Loucy (cell line): ENCODE measurements at regions not wholly inside any gene's neighbourhood (a gene's known extent, or its start where the extent isn't known, plus 50 kb on each side); places are given as distances from the start of the nearest gene placed in this dataset.

Experiments used
- EZH2phosphoT487 ChIP-seq: fragments of 200-600 bp; IDR thresholded peaks from 2 replicates; pipeline ENCODE4 v1.6.1; 2018; ENCODE audit warnings: antibody characterized with exemption, mild to moderate bottlenecking, moderate library complexity, borderline replicate concordance
- TF ChIP-seq, protein P1 (sequence below): fragments of 200-600 bp; sonication (generic); conservative IDR thresholded peaks from 2 replicates; pipeline ENCODE4 v1.5.1; 2014; ENCODE audit warnings: mild to moderate bottlenecking, antibody characterized with exemption, low read length

DNA sequence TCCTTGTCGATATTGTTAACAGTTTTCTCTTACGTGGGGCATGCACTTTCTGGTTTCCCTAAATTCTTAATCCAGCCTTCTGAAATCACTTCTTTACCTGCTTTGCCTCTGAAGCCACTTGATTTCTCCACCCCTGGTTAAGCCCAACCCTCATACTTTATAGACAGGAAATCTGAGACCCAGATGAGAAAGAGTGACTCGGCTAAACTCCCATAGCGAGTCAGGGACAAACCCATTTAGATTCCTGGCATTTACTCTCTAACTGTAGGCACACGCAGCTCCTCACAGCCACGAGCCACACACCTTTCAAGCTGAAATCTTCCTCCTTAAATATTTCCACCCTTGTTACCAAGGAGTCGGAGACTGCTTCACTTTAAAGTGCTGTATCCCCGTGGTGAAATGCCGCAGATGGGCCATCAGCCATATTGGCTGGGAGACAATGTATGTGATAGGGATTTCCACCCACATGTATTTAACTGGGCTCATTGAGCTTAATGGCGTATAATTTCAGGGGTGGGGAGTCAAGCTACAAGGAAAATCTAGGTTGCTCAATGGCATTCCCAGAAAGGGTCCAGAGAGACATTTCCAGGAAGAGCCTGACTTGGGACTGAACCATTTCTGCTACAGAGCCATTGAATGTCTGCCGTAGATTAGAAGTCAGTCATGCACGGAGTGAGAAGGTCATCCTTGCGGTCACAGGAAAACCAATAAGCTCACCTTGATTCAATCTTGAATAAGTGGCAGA, 49.9 kb upstream of the GRK3 start:
- TF ChIP-seq, protein P1, sequence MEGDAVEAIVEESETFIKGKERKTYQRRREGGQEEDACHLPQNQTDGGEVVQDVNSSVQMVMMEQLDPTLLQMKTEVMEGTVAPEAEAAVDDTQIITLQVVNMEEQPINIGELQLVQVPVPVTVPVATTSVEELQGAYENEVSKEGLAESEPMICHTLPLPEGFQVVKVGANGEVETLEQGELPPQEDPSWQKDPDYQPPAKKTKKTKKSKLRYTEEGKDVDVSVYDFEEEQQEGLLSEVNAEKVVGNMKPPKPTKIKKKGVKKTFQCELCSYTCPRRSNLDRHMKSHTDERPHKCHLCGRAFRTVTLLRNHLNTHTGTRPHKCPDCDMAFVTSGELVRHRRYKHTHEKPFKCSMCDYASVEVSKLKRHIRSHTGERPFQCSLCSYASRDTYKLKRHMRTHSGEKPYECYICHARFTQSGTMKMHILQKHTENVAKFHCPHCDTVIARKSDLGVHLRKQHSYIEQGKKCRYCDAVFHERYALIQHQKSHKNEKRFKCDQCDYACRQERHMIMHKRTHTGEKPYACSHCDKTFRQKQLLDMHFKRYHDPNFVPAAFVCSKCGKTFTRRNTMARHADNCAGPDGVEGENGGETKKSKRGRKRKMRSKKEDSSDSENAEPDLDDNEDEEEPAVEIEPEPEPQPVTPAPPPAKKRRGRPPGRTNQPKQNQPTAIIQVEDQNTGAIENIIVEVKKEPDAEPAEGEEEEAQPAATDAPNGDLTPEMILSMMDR: no peak
- no peak for TF ChIP-seq EZH2phosphoT487
